ENCODE measurements at regions not wholly inside any gene's neighbourhood (a gene's known extent, or its start where the extent isn't known, plus 50 kb on each side); places are given as distances from the start of the nearest gene placed in this dataset.
"Not testable (repeated sequence)": the region's sequence is repeated elsewhere in the genome, so short reads cannot be mapped to it uniquely, and the experiment has no call there.

DNA sequence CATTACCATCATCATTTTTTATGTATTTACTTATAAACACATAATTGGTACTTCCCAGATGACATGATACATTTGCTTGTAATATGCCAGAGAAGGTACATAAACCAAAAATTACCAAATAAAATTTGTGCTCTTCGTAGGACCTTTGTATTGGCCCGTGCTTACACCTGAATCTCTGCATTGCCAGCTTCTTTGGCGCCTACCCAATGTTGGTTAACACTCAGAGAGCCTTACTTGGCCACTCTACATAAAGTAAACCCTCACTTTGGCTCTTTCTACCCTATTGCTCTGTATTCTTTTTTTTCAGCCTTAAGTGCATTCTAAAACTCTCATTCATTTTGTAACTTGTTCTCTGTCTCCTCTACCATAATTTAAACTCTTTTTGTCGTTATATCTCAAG, 148.1 kb upstream of the ZNF608 start:
- no peak for DNase-seq (ENCODE audit: low read depth)

DNA sequence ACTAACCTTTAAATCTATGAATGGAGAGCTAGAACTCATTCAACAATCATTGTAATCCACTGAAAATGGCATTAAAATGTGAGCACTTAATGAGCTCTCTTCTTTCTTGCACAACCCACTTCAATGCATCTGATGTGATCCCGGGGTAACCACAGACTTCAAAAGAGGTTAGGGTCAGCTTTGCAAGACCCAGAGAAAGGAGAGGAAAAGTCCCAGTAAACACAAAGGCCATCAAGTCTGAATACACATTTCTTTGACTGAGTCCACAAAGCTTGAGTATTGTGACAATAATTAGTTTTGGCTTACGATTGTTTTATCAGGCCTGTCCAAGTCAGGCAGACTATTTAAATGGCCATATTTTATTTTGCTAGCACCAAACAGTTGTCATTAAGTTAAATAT, 148.8 kb upstream of the ZNF608 start:
- no peak for DNase-seq (ENCODE audit: low read depth)

DNA sequence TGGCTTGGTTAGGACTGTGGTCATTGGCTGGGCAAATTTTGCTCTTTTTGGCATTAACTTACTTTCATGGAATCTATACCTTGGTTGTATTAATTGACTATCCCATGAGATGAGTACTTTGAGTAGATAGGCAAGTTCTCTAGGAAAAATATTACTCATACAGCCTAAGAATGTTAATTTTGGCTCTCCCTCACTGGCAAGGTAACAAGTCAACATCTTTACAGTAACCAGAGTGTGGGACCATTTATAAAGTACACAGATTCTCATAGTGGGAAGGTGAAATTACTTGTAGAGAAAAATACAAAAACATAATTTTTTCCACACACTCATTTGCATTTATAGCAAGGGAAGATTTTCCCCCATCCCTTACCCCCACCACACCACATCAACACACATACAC, 154.6 kb upstream of the ZNF608 start:
- DNase-seq (ENCODE audit: low read depth), result no peak

DNA sequence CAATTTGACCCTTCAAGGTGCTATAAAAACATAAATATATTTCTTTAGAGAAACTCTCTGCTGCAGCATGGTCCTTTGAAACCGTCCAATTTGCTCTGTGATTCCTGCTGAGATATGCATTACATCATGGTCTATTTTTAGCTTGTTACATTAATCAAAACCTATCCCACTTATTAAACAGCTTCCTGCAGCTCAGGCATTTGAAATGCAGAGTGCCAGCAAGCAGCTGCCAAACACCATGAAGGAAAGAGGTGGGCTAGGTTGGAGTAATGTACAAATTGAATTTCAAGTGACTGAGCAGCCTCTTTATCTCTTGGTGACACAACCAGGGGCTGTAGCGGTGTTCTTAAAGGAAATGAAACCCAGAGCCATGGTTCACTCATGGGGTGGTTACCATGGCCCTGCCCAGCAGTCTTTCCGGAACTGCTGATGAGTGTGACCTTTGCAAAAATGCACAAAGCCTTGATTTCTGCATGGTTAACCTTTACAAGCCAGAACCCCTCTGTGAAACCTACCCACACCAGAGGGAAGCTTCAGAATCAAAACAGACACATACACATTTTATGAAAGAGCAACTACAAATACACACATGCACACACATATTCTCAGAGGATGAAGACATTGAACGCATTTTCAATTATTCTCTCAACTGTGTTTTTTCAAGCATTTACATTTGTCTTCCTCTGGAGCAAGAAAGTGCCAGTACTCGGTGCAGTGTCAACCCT, 155.8 kb upstream of the ZNF608 start:
- no peak for DNase-seq (ENCODE audit: low read depth)

DNA sequence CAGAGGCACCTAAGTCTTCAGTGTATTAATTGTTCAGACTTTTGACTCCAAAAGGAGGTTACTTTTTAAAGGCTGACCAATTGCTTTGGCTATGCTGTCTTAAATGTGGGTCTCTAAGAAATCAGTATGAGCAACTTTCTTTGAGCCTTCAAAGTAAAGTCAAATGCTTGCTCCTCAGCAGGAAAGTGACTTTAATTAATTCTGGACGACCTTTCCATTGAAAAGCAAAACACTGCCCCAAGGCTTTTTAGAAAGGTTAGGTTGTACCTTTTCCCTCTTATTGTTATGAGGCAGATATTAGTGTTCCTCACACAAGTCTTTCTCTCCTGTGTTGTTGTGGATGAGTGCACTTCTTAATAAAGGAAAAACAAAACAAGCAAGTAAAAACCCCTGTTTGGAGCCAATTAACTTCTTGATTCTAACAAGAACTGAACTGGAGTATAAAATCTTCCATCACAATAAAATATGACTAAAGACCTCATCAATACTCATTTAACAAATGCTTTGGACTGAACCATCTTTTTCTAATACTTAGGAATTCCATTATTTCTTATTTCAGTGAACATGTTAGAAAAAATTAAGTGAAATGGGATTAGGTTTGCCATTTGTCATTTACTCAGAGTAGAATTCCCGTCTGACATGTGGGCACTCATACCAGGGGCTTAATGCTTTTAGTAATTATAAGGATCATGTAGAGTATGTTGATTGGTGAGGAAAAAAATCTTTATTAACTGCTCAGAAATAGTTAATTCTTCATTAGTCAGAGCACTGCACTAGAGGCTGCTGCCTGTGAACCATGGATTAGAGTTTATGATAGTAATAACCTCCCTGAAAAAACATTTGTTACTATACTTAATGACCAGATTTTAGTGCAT, 159.1 kb upstream of the ZNF608 start:
- DNase-seq (ENCODE audit: low read depth), result no peak

DNA sequence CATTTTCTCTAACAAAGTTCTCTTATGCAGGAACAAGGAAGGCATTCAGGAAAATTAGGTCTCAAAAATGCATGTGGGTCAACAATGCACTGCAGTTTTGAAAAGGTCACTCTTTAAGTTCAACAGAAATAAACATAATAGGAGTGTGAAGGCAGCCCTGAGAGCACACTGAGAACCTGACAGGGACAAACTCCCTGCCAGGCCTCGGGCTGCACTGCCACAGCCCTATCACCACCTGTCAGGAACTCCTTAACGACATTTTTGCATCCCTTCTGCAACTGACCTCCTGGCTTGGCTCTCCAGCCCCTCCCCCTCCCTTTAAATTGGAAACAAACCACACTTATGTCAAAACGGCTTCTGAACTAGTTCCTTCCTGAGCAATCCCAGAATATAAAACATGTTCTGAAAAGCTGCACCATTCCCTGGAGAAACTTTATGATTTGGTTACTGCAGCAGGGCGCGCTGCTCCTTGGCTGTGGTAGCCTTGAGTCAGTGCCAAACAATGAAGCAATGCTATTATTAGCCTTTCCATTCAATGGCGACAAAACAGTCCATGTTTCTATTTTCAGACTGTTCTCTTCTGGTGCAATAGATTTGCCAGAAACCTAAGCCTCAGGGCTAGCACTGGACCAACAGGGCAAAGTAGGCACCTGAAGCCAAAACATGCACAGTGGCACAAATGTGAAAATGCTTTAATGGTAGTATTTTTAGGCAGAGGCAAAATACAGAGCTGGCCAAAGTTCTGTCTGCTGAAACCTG, 160.1 kb upstream of the ZNF608 start:
- peak; percentile 35 for DNase-seq (ENCODE audit: low read depth)

DNA sequence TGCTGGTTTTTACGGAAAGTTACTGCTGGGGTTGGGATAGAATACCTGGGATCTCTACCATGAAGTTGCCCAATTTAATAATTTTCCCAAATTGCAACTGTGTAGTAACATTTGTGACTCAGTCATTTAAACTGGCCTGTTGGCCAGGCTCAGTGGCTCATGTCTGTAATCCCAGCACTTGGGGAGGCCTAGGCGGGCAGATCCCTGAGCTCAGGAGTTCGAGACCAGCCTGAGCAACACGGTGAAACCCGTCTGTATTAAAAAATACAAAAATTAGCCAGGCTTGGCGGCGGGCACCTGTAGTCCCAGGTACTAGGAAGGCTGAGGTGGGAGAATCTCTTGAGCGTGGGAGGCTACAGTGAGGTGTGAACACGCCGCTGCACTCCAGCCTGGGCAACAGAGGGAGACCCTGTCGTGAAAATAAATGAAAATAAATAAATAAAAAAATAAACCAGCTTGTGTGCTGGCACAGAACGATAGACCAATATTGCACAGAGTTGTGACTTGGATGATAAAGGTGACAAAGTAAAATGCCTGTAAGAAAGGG, 160.7 kb upstream of the ZNF608 start:
- DNase-seq (ENCODE audit: low read depth), result no peak

DNA sequence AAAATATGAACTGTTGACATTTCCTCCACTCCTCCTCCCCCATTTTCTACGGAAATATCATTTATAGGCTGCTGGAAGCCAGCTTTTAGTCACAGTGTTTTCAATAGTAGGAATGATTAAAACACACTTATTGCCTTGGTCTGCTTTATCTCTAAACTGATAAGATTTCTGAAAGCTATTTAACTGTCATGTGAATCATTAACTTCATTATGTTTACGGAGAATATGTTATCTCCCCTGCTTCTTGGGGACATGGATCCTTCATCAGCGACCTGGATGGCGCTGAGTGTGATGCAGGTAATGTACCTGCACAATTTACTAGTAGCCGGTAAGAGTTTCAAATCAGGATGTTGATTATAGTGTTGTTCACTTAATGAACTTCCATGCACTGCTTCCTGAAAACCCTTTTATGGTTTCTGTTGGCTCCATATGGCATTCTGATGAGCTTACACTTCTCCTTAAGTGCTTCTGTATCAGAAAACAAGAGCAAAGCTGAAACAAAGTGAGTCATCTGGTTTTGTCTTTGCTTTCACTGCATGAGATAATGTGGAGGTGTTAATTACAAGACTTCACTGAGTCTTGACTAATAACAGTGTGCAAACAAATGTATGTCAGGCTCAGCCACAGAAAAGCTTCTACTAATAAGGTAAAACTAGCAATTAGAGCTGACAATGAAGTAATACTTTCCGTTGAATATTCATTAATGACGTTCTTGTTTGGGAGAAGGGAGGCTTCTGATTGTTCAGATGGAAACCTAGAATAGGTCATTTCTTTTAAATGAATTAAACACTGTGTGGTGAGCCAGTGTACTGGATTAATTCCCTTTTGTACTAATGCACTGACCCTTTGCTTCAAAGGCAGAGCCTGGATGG, 162.4 kb upstream of the ZNF608 start:
- DNase-seq (ENCODE audit: low read depth), result no peak

DNA sequence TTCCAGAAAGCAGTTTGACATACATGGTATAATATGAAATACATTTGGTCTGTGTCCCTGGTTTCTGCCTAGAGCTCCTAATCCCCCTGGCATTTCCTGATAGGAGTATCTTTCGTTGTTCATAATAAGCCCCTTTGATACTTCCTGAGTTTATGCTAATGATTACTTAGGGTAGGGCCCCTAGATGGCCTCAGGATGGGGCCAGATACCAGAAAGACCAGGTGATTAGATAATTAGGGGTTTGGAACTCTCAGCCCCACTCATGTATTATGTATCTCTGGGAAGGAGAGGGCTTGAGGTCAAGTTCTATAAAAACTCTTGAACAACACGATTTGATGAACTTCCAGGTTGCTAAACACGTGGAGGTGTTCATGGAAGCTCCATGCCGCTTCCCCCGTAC, 163.3 kb upstream of the ZNF608 start:
- no peak for DNase-seq (ENCODE audit: low read depth)

DNA sequence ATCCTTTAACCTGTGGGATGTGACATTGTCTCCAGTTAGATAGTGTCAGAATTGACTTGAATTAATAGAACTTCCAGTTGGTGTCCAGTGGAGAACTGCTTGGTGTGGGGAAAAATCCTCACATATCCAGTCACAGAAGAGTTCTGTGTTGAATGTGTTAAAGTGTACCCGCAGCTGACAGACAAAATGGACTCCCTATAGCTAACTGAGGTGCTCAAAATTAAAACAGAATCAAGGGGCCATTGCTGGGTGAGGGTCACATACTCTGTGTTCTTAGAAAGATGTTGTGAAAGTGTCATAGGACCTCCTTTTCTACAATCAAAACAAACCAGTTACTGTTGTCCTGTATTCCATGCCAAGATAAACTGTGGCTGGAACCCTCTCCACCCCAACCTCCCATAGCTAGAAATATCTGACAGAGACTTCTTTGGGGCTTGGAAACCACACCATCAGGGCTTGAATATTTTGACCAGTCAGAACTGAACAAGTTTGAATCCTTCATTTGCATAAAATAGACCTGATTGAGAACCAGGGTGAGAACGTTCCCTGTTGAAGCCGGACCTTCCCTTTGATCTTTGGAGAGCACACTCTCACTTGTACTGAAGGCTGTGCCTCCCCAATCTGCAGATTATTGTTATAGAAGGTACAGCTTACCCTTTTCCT, 164.0 kb upstream of the ZNF608 start:
- DNase-seq (ENCODE audit: low read depth), result no peak

DNA sequence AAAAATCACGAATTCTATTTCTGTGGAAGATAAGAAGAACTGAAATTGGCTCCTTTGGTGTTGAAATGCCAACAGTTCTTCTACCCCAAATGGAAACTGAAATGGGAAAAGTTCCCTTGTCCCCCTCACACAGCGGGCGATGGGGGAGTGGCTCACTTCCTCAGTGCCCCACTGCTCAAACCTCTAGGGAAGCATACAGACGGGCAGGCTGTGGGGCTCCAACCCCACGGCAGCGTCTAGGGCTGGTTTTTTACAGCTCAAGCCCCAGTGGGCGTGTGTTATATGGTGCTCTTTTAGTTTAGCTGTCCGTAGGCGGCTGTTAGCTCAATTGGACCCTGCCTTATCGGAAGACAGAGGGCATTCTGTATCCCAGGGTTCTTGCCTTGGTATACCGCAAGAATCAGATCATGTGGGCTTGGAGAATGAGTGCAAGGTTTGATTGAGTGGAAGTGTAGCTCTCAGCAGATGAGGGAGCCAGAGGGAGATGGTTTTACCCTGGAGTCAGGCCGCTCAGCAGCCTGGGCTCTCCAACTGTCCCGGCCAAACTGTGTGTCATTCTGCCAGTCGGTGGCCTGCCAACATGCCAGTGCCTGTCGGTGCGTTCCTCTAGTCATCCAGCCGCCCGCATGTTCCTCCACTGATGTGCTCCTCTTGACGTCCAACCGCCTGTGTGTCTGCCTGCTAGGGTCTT, 166.3 kb upstream of the ZNF608 start:
- no peak for DNase-seq (ENCODE audit: low read depth)

DNA sequence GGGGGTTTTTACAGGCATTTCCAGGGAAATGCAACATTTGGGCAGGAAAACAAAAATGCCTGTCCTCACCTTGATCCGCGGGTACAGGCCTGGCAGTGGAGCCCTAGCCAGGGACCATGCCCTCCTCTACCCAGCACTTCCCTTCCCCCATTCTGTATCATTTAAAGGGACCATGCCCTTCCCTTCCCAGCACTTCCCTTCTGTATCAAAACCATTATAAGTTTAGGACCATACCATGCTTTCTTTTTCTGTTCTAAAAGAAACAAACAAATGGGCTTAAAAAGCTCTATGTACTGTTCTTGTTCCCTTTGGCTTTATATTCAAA, 166.9 kb upstream of the ZNF608 start:
- no peak for DNase-seq (ENCODE audit: low read depth)

DNA sequence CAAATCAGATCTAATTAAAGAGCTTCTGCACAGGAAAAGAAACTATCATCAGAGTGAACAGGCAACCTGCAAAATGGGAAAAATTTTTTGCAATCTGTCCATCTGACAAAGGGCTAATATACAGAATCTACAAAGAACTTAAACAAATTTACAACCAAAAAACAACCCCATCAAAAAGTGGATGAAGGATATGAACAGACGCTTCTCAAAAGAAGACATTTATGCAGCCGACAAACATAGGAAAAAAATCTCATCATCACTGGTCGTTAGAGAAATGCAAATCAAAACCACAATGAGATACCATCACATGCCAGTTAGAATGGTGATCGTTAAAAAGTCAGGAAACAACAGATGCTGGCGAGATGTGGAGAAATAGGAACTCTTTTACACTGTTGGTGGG, 169.9 kb upstream of the ZNF608 start:
- not testable (repeated sequence) for DNase-seq (ENCODE audit: low read depth)

DNA sequence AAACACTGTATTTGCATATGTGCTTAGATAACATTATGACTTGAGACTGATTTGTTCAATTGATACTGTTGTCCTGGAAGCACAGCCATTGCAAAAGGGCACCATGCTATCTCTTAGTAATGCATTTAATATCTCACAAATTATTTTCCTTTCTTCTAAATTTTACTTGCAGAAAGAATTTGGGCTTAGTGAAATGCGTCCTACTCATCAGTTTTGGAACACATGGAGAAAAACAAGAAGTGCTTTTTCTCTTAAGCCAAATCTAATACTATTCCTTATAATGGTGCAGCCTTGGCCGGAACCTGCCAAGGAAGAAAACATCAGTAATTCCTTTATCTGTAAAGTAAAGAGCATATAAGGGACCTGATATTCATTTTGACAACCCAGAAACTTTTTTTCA, 172.2 kb upstream of the ZNF608 start:
- DNase-seq (ENCODE audit: low read depth), result no peak

DNA sequence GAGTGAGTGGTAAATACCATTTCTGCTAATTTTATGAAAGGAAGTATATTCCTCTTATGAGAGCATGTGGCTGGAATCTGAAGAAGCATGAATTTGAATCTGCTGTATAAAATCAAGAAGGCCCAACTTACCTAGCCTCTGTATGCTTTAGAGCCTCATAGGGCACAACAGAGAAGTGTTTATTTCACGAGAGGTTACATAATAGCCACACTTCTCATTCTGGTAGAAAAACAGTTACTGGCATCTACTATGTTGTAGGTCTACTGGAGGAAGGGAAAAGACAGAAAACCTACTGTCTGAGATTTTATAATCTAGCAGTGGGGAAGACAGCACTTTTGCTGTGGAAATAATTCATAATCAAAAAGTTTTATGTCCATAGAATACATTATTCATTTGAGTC, 172.6 kb upstream of the ZNF608 start:
- no peak for DNase-seq (ENCODE audit: low read depth)

DNA sequence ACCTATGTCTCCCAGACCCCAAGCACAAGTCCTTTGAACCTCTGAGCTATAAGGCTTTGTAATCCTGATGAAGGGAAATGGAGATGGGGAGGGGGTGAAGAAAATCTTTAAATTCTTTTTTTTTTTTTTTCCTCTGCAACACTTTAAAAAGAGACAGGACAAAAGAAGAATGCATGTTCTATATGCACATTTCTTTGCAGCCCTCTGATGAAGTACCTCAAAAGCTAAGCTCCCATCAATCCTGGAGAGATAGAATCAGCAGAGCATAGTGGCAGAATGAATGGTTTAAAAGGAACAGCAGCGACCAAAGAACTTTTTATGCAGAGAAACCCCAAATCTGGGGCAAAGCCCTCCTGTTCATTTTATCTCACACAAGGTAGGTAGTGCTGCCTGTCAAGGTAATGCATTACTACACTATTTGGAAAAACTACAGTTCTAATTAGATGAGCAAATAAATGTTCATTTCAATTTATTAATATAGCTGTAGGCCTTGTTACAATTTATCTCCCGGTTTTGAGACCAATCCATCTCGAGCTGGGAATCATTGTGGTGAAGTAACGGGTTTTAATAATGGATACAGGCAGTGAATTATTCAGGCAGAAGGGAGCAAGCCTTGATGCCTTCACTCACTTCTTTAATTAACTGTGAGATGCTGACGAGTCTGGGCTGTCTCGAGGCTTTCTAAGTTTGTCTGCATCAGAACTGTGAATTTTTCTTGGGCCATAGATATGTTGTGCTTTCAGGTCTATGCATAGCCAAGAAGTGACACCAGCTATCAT, 173.5 kb upstream of the ZNF608 start:
- DNase-seq (ENCODE audit: low read depth), result no peak

DNA sequence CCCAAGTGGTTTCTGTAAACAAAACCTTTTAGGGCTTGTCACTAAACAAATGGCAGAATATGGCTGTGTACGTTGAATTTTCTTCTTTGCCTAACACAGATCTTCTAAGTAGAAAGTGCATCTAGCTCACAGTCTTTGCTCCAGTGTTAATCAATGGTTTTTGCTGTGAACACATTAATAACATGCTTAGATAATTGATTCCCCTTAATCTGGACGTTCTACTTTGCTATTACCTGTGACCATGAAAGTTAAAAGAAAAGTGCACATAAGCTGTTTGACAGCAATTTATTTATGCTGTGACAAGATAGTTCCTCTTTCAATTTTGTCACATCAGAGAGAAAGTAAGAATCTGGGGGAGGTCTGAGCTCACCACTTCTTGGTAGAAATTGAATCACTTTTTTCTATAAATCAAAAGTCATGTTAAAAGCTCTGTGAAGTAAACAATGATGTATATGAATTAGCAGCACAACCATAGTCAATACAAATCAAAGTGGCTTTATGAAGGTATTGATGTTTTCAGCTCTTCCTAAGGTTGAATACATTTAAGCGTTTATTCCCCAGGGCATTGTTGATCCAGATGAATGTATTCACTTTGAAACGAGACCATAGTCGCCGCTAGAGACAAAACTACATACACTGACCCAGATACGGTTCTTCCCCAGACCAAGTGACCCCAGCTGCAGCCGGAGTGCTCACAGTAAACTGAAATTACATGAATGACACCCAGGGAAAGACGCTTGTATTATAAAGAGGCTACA, 174.6 kb upstream of the ZNF608 start:
- DNase-seq (ENCODE audit: low read depth), result no peak

DNA sequence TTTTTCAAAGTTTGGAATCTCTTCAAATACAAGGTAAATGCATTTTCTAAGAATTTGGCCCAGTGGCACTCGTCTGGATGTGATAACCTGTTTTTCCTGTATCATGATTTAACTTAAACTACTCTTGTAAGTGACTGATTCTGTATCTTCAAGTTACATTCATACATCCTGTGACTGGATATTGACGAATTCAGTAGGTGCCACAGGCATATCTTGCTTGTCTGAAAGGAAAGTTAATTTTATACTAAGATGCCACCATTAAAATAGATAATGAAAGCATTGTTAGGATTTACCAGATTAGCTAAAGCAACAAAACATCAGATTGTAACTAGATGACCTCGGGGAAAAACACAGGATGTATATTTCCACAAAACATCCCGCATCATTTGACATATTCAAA, 175.3 kb upstream of the ZNF608 start:
- no peak for DNase-seq (ENCODE audit: low read depth)

Data from non-pigmented ciliary epithelial cell (primary cell).